ENCODE measurements at regions not wholly inside any gene's neighbourhood (a gene's known extent, or its start where the extent isn't known, plus 50 kb on each side); places are given as distances from the start of the nearest gene placed in this dataset.

GRCh38 chr4:31390849-31391248 lies 670.7 kb downstream of the PCDH7 start:
- Histone ChIP-seq H3K4me3 (ENCODE audit: low read length) (no peak overlapping the region), H3K9me3 (ENCODE audit: control insufficient read depth, insufficient read depth, low read length) (no peaks in the 10 kb centered on the region), H3K4me1 (ENCODE audit: control insufficient read depth, insufficient read depth, low read length) (no peaks in the 10 kb centered on the region), H3K27ac (ENCODE audit: low read length) (no peak overlapping the region), H3K27me3 (ENCODE audit: control insufficient read depth, insufficient read depth, low read length) (no peaks in the 10 kb centered on the region), H3K36me3 (ENCODE audit: control insufficient read depth, insufficient read depth, low read length) (no peaks in the 10 kb centered on the region)
- H3K9me3 Mint-ChIP-seq, result peaks cover 11 to 14% of the 10 kb centered on the region in 2 donors
- H3K27me3 Mint-ChIP-seq (ENCODE audit: low read depth in 2 of 2), result no peaks in the 10 kb centered on the region
- no peaks in the 10 kb centered on the region for H3K4me1 Mint-ChIP-seq
- H3K4me3 Mint-ChIP-seq, result no peak overlapping the region
- H3K36me3 Mint-ChIP-seq, result peaks cover 5% of the 10 kb centered on the region
- ATAC-seq (no peak), DNase-seq (no peak)
- intact Hi-C loops (cut with micrococcal nuclease), result no loop called here
- H3K27ac Mint-ChIP-seq, result no peak overlapping the region
- TF ChIP-seq CTCF (IDR thresholded peaks at IDR 0.05), result no peak

GRCh38 chr4:31391976-31392375 lies 671.8 kb downstream of the PCDH7 start:
- Mint-ChIP-seq H3K4me1 (no peaks in the 10 kb centered on the region), H3K27me3 (ENCODE audit: low read depth in 2 of 2) (no peaks in the 10 kb centered on the region), H3K27ac (no peak overlapping the region), H3K4me3 (no peak overlapping the region), H3K36me3 (peaks cover 5% of the 10 kb centered on the region), H3K9me3 (peaks cover 11 to 13% of the 10 kb centered on the region in 2 donors)
- Histone ChIP-seq H3K9me3 (ENCODE audit: control insufficient read depth, insufficient read depth, low read length) (no peaks in the 10 kb centered on the region), H3K4me3 (ENCODE audit: low read length) (no peak overlapping the region), H3K27ac (ENCODE audit: low read length) (no peak overlapping the region), H3K27me3 (ENCODE audit: control insufficient read depth, insufficient read depth, low read length) (no peaks in the 10 kb centered on the region), H3K4me1 (ENCODE audit: control insufficient read depth, insufficient read depth, low read length) (no peaks in the 10 kb centered on the region), H3K36me3 (ENCODE audit: control insufficient read depth, insufficient read depth, low read length) (no peaks in the 10 kb centered on the region)
- intact Hi-C loops (cut with micrococcal nuclease), result no loop called here
- no peak for TF ChIP-seq CTCF (IDR thresholded peaks at IDR 0.05)
- ATAC-seq (no peak), DNase-seq (no peak)

GRCh38 chr4:31392923-31393322 lies 672.8 kb downstream of the PCDH7 start:
- H3K9me3 ChIP-seq (ENCODE audit: control insufficient read depth, insufficient read depth, low read length), result no peaks in the 10 kb centered on the region
- H3K4me3 ChIP-seq (ENCODE audit: low read length), result no peak overlapping the region
- Mint-ChIP-seq H3K36me3 (peaks cover 5% of the 10 kb centered on the region), H3K4me3 (no peak overlapping the region), H3K9me3 (peaks cover 11 to 14% of the 10 kb centered on the region in 2 donors), H3K27me3 (ENCODE audit: low read depth in 2 of 2) (no peaks in the 10 kb centered on the region), H3K27ac (no peak overlapping the region), H3K4me1 (no peaks in the 10 kb centered on the region)
- no peak for ATAC-seq
- no peak overlapping the region for H3K27ac ChIP-seq (ENCODE audit: low read length)
- no peaks in the 10 kb centered on the region for H3K36me3 ChIP-seq (ENCODE audit: control insufficient read depth, insufficient read depth, low read length)
- intact Hi-C loops (cut with micrococcal nuclease), result no loop called here
- no peaks in the 10 kb centered on the region for H3K27me3 ChIP-seq (ENCODE audit: control insufficient read depth, insufficient read depth, low read length)
- 78% methylated on average over 2 of the region's 2 CpGs for WGBS (ENCODE audit: insufficient coverage)
- DNase-seq, result no peak
- TF ChIP-seq CTCF (IDR thresholded peaks at IDR 0.05), result no peak
- no peaks in the 10 kb centered on the region for H3K4me1 ChIP-seq (ENCODE audit: control insufficient read depth, insufficient read depth, low read length)

GRCh38 chr4:31408121-31408520 lies 688.0 kb downstream of the PCDH7 start:
- H3K27ac ChIP-seq (ENCODE audit: low read length), result no peak overlapping the region
- H3K9me3 Mint-ChIP-seq, result peaks cover 13 to 15% of the 10 kb centered on the region in 2 donors
- ATAC-seq, result no peak
- peaks cover 4% of the 10 kb centered on the region for H3K9me3 ChIP-seq (ENCODE audit: control insufficient read depth, insufficient read depth, low read length)
- intact Hi-C loops (cut with micrococcal nuclease), result no loop called here
- H3K4me1 ChIP-seq (ENCODE audit: control insufficient read depth, insufficient read depth, low read length), result no peaks in the 10 kb centered on the region
- H3K36me3 Mint-ChIP-seq, result no peaks in the 10 kb centered on the region
- no peak overlapping the region for H3K4me3 ChIP-seq (ENCODE audit: low read length)
- DNase-seq, result no peak
- no peaks in the 10 kb centered on the region for H3K4me1 Mint-ChIP-seq
- no peaks in the 10 kb centered on the region for H3K27me3 Mint-ChIP-seq (ENCODE audit: low read depth in 2 of 2)
- 73% methylated on average over 2 of the region's 3 CpGs for WGBS (ENCODE audit: insufficient coverage)
- H3K27me3 ChIP-seq (ENCODE audit: control insufficient read depth, insufficient read depth, low read length), result no peaks in the 10 kb centered on the region
- H3K4me3 Mint-ChIP-seq, result no peak overlapping the region
- no peak for TF ChIP-seq CTCF (IDR thresholded peaks at IDR 0.05)
- no peak overlapping the region for H3K27ac Mint-ChIP-seq
- no peaks in the 10 kb centered on the region for H3K36me3 ChIP-seq (ENCODE audit: control insufficient read depth, insufficient read depth, low read length)

Data from natural killer cell (primary cell).